ENCODE measurements at regions not wholly inside any gene's neighbourhood (a gene's known extent, or its start where the extent isn't known, plus 50 kb on each side); places are given as distances from the start of the nearest gene placed in this dataset.

DNA sequence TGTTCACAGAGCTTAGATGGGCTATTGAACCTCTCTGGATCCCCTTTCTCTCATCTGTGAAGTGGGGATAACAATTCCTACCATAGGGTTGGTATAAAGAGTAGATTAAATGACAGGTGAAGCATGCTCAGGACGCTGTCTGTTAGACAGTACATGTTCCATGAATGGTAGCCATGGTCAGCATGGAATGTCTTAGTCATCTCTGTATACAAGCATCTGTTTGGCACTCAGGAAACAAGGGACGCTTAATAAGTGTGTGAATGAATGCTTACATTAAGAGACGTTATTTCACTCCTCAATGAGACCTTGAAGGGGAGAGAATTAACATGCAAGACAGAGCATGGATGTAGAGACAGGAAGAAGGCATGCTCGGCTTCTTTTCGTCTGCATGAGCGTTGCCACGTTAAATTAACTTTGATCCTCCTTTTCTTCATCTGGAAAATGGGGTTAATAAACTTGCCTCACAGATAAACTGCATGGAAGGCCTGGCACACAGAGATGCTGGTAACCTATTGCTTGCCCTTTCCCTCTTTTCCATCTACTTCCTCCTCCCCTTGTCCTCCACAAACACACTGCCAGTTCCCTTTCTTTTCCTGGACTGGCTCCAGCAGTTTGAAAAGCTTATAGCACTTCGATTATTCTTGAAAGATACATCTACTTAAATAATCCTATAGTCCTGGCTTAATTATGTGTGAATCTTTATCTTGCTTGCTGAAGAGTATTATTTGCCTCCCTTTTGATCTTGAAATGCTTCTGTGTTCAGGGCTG is 267.2 kb upstream of the MTNR1B start:
- no peaks in the 10 kb centered on the region for H3K27me3 ChIP-seq
- no peak overlapping the region for H3K27ac ChIP-seq
- TF ChIP-seq, protein P1, sequence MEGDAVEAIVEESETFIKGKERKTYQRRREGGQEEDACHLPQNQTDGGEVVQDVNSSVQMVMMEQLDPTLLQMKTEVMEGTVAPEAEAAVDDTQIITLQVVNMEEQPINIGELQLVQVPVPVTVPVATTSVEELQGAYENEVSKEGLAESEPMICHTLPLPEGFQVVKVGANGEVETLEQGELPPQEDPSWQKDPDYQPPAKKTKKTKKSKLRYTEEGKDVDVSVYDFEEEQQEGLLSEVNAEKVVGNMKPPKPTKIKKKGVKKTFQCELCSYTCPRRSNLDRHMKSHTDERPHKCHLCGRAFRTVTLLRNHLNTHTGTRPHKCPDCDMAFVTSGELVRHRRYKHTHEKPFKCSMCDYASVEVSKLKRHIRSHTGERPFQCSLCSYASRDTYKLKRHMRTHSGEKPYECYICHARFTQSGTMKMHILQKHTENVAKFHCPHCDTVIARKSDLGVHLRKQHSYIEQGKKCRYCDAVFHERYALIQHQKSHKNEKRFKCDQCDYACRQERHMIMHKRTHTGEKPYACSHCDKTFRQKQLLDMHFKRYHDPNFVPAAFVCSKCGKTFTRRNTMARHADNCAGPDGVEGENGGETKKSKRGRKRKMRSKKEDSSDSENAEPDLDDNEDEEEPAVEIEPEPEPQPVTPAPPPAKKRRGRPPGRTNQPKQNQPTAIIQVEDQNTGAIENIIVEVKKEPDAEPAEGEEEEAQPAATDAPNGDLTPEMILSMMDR (IDR thresholded peaks at IDR 0.05): no peak
- TF ChIP-seq POLR2A (IDR thresholded peaks at IDR 0.05): no peak
- DNase-seq: no peak
- H3K4me3 ChIP-seq: no peak overlapping the region
- no peaks in the 10 kb centered on the region for H3K36me3 ChIP-seq
- no peaks in the 10 kb centered on the region for H3K9me3 ChIP-seq
- no peaks in the 10 kb centered on the region for H3K4me1 ChIP-seq

GRCh38 chr11:92702805-92703448 is 266.5 kb upstream of the MTNR1B start:
- no peaks in the 10 kb centered on the region for H3K9me3 ChIP-seq
- H3K27ac ChIP-seq: no peak overlapping the region
- no peaks in the 10 kb centered on the region for H3K27me3 ChIP-seq
- H3K36me3 ChIP-seq: no peaks in the 10 kb centered on the region
- no peak overlapping the region for H3K4me3 ChIP-seq
- no peak for TF ChIP-seq POLR2A (IDR thresholded peaks at IDR 0.05)
- TF ChIP-seq, protein P1 (IDR thresholded peaks at IDR 0.05): no peak
- H3K4me1 ChIP-seq: no peaks in the 10 kb centered on the region
- no peak for DNase-seq

DNA sequence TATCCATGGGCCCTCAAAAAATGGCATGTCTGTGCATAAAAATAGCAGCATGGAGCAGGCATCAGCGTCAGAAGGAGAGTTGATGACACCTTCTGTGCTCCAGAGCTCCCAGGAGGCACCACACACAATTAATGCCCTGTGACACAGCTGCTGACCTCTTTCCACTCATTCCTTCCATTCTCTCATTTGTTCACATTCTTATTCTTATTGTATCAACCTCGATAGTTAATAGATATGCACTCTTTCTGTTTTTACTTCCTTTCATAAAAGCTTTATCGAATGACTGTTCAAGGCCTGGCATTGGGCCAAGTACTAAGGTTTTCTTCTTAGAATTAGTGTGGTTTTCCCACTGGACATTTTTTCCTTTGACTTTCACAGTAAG is 266.0 kb upstream of the MTNR1B start:
- H3K9me3 ChIP-seq: no peaks in the 10 kb centered on the region
- TF ChIP-seq, protein P1 (IDR thresholded peaks at IDR 0.05): no peak
- no peak for TF ChIP-seq POLR2A (IDR thresholded peaks at IDR 0.05)
- no peaks in the 10 kb centered on the region for H3K36me3 ChIP-seq
- H3K4me1 ChIP-seq: no peaks in the 10 kb centered on the region
- no peak for DNase-seq
- H3K27me3 ChIP-seq: no peaks in the 10 kb centered on the region
- H3K27ac ChIP-seq: no peak overlapping the region
- no peak overlapping the region for H3K4me3 ChIP-seq

GRCh38 chr11:92707173-92707619 is 262.3 kb upstream of the MTNR1B start:
- no peak for DNase-seq
- Histone ChIP-seq H3K27me3 (no peaks in the 10 kb centered on the region), H3K4me3 (no peak overlapping the region), H3K9me3 (no peaks in the 10 kb centered on the region), H3K4me1 (no peaks in the 10 kb centered on the region), H3K27ac (no peak overlapping the region), H3K36me3 (no peaks in the 10 kb centered on the region)
- TF ChIP-seq, protein P1 (IDR thresholded peaks at IDR 0.05): no peak
- TF ChIP-seq POLR2A (IDR thresholded peaks at IDR 0.05): no peak

GRCh38 chr11:92707665-92708064 is 261.8 kb upstream of the MTNR1B start:
- TF ChIP-seq POLR2A (IDR thresholded peaks at IDR 0.05): no peak
- TF ChIP-seq, protein P1 (IDR thresholded peaks at IDR 0.05): no peak
- Histone ChIP-seq H3K4me1 (no peaks in the 10 kb centered on the region), H3K9me3 (no peaks in the 10 kb centered on the region), H3K27me3 (no peaks in the 10 kb centered on the region), H3K27ac (no peak overlapping the region), H3K4me3 (no peak overlapping the region), H3K36me3 (no peaks in the 10 kb centered on the region)
- DNase-seq: no peak

Measured in Peyer's patch (tissue), 4 donors.